Esophagus squamous epithelium (tissue), 4 donors: ENCODE measurements at regions not wholly inside any gene's neighbourhood (a gene's known extent, or its start where the extent isn't known, plus 50 kb on each side); places are given as distances from the start of the nearest gene placed in this dataset.

Source experiments
- POLR2A ChIP-seq, 4 donors: fragments of 450-650 bp; IDR thresholded peaks; one replicate each; pipeline ENCODE4 v1.6.1; 2017; ENCODE audit warnings: antibody characterized with exemption in 4 of 4, mild to moderate bottlenecking in 4 of 4, moderate library complexity in 3 of 4
- TF ChIP-seq, protein P1 (sequence below), 6 experiments: fragments of 450-650 bp in 4 of 6; fragments of 200-600 bp in 2 of 6; sonication (generic) in 2 of 6; IDR thresholded peaks; one replicate each; pipeline ENCODE4 v1.5.1; 2016 to 2019; ENCODE audit warnings: antibody characterized with exemption in 6 of 6, mild to moderate bottlenecking in 4 of 6, moderate library complexity in 4 of 6

DNA sequence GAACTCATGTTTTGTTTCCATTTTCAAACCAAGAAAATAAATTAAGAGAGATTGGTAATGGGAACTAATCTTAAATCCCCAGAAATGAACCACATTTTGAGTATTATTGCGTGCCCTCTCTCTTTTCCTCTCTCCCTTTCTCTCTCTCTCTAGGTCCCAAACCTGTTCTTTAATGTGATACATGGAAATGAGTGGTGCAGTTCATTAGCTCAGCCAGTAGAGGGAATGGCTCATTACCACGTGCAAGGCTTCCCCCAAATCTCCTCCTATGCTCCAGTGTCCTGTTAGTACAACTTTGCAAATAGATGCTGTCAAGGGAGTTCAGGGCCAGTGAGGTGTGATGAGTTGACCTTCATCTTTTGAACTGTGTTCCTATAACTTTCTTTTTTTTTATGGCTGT, 178.4 kb downstream of the FGF9 start:
- no peak for TF ChIP-seq POLR2A (IDR thresholded peaks at IDR 0.05)
- TF ChIP-seq, protein P1, sequence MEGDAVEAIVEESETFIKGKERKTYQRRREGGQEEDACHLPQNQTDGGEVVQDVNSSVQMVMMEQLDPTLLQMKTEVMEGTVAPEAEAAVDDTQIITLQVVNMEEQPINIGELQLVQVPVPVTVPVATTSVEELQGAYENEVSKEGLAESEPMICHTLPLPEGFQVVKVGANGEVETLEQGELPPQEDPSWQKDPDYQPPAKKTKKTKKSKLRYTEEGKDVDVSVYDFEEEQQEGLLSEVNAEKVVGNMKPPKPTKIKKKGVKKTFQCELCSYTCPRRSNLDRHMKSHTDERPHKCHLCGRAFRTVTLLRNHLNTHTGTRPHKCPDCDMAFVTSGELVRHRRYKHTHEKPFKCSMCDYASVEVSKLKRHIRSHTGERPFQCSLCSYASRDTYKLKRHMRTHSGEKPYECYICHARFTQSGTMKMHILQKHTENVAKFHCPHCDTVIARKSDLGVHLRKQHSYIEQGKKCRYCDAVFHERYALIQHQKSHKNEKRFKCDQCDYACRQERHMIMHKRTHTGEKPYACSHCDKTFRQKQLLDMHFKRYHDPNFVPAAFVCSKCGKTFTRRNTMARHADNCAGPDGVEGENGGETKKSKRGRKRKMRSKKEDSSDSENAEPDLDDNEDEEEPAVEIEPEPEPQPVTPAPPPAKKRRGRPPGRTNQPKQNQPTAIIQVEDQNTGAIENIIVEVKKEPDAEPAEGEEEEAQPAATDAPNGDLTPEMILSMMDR (IDR thresholded peaks at IDR 0.05): peak in 5 of 6 experiments; percentile 43 to 62 (median 48)
